GM19043 (cell line): ENCODE measurements at regions not wholly inside any gene's neighbourhood (a gene's known extent, or its start where the extent isn't known, plus 50 kb on each side); places are given as distances from the start of the nearest gene placed in this dataset.
"Not testable (repeated sequence)": the region's sequence is repeated elsewhere in the genome, so short reads cannot be mapped to it uniquely, and the experiment has no call there.

Experiments
- ATAC-seq: cut with Tn5 transposase; IDR thresholded peaks from one replicate; pipeline ENCODE4 v1.9.1; 2021; ENCODE audit warnings: low read depth; ENCODE audit not compliant: unreplicated experiment

DNA sequence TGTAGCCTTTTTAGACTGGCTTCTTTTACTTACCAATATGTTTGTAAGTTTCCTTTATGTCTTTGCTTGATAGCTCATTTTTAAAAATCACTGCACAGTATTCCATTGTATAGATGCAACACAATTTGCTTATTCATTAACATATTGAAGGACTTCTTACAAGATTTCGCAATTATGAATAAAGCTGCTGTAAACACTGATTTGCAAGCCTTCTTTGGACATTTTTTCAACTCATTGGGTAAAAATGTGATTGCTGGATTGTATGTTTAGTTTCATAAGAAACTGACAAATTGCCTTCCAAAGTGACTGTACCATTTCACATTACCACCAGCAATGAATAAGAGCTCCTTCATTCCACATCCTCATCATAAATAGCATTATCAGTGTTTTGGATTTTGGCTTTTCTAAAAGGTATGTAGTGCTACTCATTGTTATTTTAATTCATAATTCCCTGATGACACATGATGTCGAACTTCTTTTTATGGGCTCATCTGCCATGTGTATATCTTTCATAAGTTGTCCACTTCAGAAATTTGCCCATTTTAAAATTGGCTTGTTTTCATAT lies 80.7 kb downstream of the TFAP2B start:
- ATAC-seq, result no peak

DNA sequence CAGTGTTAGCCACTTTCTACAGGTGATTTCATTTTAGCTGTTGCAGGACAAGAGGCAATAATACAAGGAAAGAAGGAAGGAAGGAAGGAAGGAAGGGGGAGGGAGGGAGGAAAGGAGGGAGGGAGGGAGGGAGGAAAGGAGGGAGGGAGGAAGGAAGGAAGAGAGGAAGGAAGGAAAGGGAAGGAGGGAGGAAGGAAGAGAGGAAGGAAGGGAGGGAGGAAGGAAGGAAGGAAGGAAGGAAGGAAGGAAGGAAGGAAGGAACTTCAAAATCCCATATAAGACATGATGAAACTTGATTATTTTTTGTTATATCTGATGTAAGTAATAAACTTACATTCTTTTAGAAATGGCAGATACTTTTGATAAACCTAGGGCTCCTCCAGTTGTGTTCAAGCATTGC lies 83.6 kb downstream of the TFAP2B start:
- ATAC-seq, result no peak

GRCh38 chr6:50905297-50905696 lies 86.6 kb downstream of the TFAP2B start:
- no peak for ATAC-seq

GRCh38 chr6:50907565-50907964 lies 88.9 kb downstream of the TFAP2B start:
- ATAC-seq, result no peak

GRCh38 chr6:50913105-50913770 lies 94.6 kb downstream of the TFAP2B start:
- ATAC-seq, result no peak

DNA sequence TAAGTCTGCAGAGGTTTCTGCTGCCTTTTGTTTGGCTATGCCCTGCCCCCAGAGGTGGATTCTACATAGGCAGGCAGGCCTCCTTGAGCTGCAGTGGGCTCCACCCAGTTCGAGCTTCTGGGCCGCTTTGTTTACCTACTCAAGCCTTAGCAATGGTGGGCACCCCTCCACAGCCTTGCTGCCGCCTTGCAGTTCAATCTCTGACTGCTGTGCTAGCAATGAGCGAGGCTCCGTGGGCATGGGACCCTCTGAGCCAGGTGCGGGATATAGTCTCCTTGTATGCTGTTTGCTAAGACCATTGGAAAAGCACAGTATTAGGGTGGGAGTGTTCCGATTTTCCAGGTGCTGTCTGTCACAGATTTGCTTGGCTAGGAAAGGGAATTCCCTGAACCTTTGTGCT lies 102.7 kb downstream of the TFAP2B start:
- not testable (repeated sequence) for ATAC-seq

GRCh38 chr6:50921968-50922367 lies 103.3 kb downstream of the TFAP2B start:
- no peak for ATAC-seq

DNA sequence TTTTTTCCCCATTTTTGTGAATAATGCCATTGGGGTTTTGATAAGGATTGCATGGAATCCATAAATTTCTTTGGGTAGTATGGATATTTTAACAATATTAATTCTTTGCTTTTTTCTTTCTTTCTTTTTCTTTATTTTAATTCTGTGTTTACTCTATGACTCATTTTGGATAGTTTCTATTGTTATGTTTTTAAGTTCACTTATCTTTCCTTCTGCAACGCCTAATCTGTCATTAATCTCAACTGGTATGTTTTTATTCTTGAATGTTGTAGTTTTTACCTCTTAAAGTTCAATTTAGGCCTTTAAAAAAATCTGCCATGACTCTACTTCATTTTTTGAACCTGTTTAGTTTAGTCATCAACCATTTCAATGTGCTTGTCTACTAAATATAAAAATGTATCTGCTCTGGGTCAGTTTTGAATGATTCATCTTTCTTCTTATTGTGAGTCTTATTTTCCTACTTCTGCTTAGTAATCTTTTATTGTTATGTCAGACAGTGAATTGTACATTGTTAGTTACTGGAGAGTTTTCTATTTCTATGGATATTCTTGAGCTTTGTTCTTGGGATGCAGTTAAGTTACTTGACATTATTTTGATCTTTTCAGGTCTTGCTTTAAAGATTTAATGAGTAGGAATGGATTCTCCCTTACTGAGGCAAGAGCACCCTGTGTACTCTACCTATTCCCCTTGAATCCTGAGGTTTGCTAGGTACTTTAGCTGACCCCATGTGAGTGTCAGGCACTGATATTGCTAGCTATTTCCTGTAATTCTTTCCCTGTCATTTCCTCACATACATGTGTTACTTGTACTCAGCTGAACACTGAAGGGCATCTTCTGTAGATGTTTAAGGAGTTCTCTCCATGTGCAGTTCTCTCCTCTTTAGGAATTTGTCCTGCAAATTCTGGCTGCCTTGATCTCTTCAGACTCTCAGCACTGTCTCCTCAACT lies 104.2 kb downstream of the TFAP2B start:
- no peak for ATAC-seq

DNA sequence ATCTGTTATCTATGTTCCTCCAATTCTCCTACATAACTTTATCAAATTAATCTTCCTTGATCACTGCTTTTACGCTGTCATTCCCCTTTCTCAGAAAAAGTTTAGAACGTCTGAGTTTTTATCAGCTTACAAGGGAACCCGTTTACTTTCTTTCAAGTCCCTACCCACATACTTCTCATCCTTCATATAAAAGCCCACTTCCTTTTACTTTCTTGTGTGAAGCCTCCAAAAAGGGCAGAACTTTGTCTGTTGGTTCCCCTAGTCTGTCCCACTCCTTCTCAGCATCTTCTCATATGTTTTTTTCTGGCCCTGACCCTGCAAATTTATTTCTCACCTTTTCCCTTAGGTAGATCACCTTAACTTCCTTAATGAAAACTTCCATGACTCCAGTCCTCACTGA lies 106.1 kb downstream of the TFAP2B start:
- no peak for ATAC-seq

- no peak for ATAC-seq
Measured at GRCh38 chr6:50925548-50925947, 106.9 kb downstream of the TFAP2B start.

DNA sequence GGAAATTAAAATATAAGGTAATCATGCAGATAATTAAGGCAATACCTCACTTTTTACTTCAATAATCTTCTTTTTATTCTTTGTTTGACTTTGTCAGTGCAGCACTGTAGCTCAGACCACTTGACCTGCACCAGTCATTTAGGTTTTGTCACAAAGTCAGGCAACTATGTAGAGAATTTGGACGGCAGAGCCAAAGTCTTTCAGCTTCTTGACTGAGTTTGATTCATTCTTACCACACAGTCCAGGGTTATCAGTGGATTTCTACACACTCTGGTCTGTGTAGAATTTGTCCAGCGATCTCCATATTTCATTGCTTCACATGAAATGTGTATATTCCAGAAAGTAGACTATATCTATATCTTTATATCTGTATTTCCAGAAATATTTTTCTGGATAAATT lies 107.3 kb downstream of the TFAP2B start:
- no peak for ATAC-seq

DNA sequence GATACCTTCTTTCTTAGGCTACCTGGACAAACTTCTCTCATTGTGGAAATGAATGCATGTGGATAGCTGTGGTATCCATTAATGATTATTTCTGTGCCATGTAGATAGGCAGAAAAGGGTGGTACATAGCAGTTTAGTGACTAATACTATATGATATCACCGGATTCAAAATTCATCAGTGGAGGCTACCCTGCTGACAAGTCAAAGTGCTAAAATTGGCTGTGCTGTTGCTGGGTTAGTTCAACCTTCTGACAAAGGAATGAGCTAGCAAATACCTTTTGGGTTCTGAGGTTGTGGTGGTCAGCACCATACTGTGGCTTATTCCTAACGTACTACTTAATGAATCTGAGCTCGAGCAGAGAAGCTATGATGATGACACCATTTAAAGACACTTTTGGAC lies 109.1 kb downstream of the TFAP2B start:
- ATAC-seq, result no peak

DNA sequence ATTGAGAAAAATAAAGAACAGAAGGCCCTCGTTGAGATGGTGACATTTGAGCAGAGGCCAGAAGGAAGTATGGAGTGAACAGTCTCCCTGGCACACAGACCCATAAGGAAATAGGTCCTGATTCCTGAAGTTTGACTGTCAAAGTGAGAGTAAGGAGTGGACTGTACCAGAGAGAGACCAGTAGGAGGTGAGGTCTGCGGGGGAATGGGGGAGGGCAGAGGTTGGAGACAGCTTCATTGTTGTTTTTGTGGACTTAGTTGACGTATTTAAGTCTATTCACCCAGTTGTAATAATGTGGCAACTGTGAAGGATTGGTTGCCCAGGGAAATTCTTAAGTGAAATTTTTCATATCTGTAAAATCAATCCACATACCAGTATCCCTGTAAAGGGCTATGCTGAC lies 110.7 kb downstream of the TFAP2B start:
- ATAC-seq, result no peak

GRCh38 chr6:50935442-50935841 lies 116.8 kb downstream of the TFAP2B start:
- ATAC-seq, result no peak

GRCh38 chr6:50936277-50936681 lies 117.6 kb downstream of the TFAP2B start:
- ATAC-seq, result no peak

GRCh38 chr6:50939931-50940330 lies 121.3 kb downstream of the TFAP2B start:
- no peak for ATAC-seq

DNA sequence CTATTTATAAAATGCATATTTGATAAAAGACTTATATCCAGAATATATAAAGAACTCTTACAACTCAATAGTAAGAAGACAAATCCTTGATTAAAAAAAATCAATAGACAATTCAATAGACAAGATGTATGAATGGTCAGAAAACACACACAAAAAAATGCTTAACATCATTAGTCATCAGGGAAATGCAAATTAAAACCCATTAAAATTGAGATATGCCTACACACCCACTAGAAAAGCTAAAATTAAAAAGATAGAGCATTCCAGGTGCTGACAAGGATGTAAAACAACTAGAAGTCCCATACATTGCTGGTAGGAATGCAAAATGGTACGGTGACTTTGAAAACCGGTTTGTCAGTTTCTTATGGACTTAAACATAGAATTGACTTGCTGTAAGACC lies 127.1 kb downstream of the TFAP2B start:
- no peak for ATAC-seq

- no peak for ATAC-seq
Measured at GRCh38 chr6:50952092-50952907, 133.6 kb downstream of the TFAP2B start.

- no peak for ATAC-seq
Measured at GRCh38 chr6:50956014-50956413, 137.3 kb downstream of the TFAP2B start.

- no peak for ATAC-seq
Measured at GRCh38 chr6:50958148-50958697, 139.6 kb downstream of the TFAP2B start.
